Daoy (cell line): ENCODE measurements at regions not wholly inside any gene's neighbourhood (a gene's known extent, or its start where the extent isn't known, plus 50 kb on each side); places are given as distances from the start of the nearest gene placed in this dataset.
A peak's percentile ranks its signal among the peaks of the same experiment; 100 is the strongest.

Experiments used
- DNase-seq: peaks from one replicate; pipeline ENCODE4 v3.0.0-alpha.2; 2015; ENCODE audit warnings: low read depth

DNA sequence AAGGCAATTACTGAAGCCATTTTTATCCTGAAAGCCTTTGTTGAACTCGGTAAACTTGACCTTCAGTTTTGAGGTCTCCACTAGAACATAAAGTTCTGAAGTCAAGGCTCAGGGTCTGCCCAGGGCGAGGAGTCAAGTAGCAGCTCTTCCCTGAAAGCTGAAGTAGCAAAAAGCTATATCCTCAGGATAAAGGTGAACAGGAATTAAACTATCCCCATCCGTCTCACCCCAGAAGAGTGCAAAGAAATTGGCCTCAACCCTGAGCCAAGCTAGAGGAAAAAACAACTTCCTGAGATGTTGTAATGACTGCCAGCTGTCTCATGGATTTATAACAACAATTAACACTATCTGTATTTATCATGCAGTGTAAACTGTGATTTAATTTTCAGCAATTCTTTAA is 590.8 kb downstream of the SPRY1 start:
- DNase-seq, result no peak

GRCh38 chr4:123990310-123990870 is 593.8 kb downstream of the SPRY1 start:
- DNase-seq, result no peak

- DNase-seq, result no peak
Observed at GRCh38 chr4:123994917-123995316, 598.3 kb downstream of the SPRY1 start.

GRCh38 chr4:123995936-123996335 is 599.3 kb downstream of the SPRY1 start:
- peak; percentile 23 for DNase-seq

GRCh38 chr4:123996718-123997510 is 600.3 kb downstream of the SPRY1 start:
- no peak for DNase-seq

DNA sequence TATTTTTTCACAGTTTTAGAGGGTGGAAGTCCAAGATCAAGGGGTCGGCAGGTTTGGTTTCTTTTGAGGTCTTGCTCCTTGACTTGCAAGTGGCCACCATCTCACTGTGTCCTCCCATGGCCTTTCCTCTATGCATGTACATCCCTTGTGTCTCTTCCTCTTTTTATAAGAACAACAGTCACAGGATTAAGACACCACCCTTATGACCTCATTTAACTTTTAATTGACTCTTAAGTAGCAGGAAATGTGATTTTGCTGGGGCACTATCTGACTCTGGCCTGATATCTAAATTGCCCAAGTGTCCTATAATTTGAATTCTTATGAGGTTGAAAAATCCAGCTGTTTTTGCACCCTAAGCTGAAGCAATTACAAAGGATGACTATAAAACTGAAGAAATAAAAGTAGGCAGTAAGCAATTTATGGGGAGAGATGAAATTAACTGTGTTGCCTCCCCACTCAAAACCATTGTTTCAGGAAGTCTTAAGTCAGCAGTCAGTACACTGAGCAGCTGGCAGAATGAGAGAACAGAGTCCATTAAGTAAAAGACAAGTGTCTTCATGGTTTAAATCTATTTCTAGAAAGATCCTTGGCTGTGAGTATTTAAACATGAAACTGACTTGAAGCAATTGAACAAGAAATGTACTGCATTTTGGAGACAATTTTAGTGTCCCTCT is 601.3 kb downstream of the SPRY1 start:
- no peak for DNase-seq

DNA sequence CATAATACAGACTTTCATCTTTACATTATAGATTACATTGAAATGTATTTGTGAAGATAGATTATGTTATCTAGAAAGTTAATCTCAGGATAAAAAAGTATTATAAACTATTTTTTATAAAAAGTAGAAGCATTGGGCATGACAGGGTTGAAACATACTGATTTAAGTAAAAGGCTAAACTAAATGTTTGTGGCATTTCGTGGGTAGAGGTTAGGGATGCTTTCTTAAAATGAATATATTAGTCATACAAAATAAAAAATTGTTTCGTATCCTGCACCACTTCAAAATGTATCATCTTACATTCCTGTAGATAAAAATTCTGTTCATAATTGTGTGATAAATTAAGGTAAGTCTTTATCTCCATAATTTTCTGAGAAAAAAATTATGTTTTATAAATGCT is 603.6 kb downstream of the SPRY1 start:
- DNase-seq, result no peak

DNA sequence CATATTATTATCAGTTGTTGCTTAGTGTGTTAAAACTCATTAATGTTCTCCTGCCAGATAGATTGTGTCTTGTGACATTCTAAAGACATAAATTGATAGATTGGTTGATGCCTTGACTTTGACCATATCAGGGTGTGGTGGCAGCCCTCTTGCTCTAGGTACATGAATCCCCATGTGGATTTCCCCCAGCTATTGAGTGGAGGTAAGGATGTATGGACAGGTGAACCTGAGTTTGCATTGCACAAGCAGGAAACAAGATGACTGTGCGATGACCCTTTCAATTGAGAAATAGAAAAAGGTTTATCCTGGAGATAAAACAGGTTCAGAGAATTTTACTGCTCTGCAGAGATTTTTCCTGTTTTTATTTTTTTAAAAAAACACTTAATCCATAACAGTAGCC is 619.2 kb downstream of the SPRY1 start:
- DNase-seq, result no peak

- DNase-seq, result no peak
Observed at GRCh38 chr4:124017185-124017785, 620.7 kb downstream of the SPRY1 start.

DNA sequence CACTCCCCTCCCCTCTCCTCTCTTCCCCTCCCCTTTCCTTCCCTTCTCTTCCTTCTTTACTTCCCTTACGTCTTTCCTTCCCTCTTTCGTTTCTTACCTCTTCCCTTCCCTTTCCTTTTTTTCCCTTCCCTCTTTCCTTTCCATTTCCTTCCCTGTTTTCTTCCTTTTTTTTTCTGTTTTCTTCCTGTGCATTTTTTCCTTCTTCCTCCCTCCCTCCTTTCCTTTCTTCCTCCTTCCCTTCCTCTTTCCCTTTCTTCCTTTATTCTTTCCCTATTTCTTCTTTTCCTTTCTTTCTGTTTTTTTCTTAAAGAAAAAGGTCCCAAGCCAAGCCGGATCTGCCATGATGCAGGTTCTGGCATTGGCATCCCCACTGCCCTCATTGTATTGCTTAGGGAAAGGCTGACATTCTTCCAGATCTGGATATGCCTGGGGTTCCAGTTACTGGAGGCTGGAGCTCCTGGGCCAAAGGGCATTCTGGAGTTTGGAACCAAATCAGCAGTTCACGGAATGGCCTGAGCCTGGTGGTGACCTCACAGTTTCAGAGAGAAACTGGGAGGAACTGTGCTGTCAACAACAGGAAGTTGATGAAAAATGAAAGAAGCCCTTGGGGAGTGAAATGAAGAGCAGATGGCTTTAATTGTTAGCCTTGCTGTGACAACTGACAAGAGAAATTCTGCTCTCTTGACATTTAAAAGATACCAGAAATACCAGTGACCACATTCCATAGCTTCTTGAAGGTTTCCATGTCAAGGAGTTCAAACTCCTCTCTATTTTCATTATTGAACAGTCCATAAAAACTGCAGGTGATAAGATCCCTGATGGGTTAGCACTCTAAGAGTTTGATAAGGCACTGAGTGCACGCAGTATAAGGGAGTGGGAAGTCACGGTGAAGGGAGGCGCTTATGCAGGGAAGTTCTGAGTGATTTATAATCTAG is 622.1 kb downstream of the SPRY1 start:
- DNase-seq, result peak; percentile 14

DNA sequence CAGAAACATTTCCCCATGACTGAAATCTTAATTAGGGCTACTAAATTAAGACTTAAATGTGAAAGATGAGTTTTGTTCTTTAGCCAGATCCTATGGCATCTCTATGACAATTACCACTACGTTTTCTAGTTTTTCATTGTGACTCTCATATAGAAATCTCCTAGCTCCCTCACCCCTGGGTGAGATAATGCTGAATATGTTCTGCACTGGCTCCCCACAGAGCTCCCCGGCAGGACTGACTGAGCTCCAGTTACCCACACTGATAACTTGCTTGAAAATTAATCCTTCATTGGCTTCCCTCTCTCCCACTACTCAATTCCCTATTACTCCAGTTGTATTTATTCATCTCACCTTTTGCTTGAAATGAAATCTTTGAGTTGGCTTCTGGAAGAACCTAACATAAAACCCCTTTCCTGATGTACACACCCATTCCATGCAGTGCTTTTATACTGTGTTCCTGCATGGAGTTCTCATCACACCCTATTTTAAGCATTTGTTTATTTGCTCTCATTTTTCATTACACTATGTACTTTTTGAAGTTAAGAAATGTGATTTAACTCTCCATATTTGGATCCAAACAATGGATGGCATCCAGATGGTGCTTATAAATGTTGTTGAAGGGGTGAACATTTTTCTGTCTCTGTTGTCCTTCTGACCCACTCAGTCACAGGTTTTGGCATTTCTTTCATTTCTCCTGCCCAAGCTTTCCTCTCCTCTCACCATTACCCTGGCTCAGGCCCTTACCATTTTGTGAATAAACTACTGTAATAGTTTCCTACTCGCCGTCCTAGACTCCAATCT is 623.4 kb downstream of the SPRY1 start:
- no peak for DNase-seq

DNA sequence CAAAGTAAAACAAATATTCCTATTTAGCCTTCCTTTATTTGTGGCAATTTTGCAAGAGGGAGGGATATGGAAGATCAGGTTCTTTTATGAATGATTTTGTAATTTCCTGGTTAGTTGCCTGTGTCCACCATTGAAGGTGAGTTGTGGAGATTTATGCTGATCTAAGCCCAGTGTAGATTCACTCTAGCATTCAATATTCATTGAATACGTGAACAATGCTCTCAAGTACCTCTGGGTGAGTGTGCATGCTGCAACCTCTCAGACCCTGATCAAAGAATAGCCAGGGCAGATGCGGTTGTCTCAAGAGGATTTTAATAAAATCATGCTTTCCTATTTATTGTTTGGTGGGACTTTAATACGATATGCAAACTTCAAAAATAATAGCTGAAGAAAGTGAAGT is 628.4 kb downstream of the SPRY1 start:
- DNase-seq, result no peak

DNA sequence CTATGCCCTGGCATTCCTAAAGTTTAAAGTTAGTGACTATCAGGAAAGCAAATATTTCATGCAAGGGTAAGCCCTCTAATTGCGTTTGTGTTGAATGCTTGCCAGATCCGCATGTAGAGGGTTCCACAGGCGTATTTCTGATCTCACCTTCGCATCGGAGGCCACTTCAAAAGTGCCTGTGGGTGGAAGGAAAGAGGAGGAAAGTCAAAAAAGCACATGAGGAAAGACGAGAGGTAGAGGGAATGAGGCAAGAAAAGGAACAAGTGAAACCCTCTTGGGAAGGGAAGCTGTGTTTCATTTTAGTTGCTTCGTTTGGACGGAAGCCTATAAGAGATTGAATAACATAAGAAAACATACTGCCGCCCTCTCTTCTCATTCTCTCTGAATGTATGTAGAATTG is 628.8 kb downstream of the SPRY1 start:
- peak; percentile 40 for DNase-seq

GRCh38 chr4:124028182-124028581 is 631.6 kb downstream of the SPRY1 start:
- no peak for DNase-seq

- no peak for DNase-seq
Observed at GRCh38 chr4:124030147-124030546, 633.6 kb downstream of the SPRY1 start.

DNA sequence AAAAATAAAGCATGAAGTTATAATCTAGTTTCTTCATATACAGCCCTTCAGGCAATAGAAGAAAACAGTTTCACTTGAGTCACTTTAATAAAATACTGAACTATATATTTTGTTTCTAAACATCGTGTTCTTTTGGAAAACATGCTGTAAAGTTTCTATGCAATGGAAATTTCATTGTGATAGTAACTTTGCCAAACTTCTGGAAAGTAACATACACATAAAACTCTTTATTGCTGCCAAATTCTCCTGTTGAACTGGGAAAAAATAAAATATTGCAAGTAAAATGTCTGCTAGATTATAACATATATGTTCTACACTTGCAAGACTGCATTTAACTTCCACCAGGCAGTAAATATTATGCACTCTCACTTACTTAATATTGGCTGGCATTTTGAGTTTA is 635.4 kb downstream of the SPRY1 start:
- DNase-seq, result no peak

- no peak for DNase-seq
Observed at GRCh38 chr4:124035364-124036041, 638.9 kb downstream of the SPRY1 start.

DNA sequence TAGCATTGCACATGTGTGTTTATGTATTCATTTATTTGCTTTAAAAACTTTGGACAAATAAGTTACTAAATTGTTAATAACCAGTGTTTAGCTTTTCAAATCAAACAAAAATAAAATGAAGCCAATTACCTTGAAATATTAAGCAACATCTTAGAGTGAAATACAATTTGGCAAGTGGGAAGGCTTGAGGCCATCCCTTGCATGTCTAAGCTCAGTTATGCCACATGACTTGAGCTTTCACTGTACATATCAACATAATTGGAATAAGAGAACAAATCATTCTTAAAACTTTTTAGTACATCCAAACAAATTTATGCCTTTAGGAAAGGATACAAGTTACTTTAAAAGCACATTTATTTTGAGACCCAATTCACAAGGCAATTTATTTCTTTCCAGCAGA is 640.6 kb downstream of the SPRY1 start:
- DNase-seq, result no peak

GRCh38 chr4:124044330-124044729 is 647.7 kb downstream of the SPRY1 start:
- no peak for DNase-seq

- DNase-seq, result no peak
Observed at GRCh38 chr4:124044867-124045266, 648.3 kb downstream of the SPRY1 start.
